G401 (cell line): ENCODE measurements at regions not wholly inside any gene's neighbourhood (a gene's known extent, or its start where the extent isn't known, plus 50 kb on each side); places are given as distances from the start of the nearest gene placed in this dataset.

ENCODE experiments used
- DNase-seq: peaks from one replicate; pipeline ENCODE4 v3.0.0-alpha.2; 2015; ENCODE audit warnings: low spot score
- in situ Hi-C: cut with HindIII; loops from 2 replicates; pipeline ENCODE4 v1.10.0; 2016; ENCODE audit warnings: low sequenced_read_pairs, mixed read lengths

DNA sequence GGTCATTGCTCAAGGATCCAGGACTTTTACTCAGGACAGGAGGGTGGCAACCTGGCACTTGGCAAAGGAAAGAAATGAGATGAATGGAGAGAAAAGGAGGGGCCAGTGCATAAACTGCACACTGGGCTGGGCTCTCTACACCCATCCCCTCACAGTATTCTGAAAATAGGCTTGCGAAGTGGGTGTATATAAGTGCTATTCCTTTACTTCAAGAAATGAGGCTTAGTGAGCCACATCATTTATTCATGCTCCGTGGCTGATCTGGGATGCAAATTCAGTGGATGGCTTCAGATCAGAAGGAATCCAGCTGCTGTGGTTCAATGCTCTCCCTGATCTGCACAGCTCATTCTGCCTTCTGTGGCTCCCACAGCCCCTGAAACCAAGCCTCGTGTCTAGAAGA, 297.7 kb downstream of the UQCRFS1 start:
- in situ Hi-C loops, result no loop called here
- DNase-seq, result no peak

DNA sequence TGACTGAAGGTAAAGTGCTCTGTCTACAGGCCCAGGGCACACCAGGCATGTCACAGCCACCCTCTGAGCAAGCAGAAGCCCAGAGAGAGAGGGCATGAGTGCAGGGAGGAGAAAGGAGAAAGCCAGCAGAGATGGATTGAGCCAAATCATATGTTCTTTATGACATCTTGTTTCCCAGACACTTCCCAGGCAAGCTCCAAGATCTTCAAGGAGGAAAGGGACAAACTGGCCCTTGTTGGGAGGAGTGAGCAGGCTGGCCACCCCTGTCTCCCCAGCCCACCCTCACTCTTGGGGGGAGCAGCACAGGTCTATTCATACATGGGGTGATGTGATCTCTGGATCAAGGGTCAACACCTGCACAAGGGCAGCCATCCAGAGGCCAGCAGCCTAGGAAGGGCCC, 298.8 kb downstream of the UQCRFS1 start:
- in situ Hi-C loops, result no loop called here
- DNase-seq, result no peak

DNA sequence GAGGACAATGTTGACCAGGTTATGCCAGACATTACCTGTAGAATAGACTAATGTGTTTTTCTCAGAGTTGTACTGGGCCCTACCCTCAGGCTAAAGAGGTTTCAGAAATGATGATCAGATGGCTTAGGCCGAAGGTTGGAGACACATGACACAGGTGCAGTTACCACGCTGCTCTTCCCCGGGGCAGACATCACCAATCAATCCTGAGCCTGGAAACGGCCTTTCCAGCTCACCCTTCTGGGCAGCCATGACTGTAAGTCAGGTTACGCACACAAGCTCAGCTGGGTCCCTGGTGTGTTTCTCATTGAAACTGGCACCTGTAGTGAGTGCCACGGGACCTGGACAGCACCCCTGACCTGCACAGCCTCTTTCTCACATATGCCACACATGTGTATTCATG, 299.3 kb downstream of the UQCRFS1 start:
- in situ Hi-C loops, result no loop called here
- DNase-seq, result no peak

- in situ Hi-C loops, result no loop called here
- DNase-seq, result no peak
Measured at GRCh38 chr19:28908941-28909340, 304.0 kb downstream of the UQCRFS1 start.

DNA sequence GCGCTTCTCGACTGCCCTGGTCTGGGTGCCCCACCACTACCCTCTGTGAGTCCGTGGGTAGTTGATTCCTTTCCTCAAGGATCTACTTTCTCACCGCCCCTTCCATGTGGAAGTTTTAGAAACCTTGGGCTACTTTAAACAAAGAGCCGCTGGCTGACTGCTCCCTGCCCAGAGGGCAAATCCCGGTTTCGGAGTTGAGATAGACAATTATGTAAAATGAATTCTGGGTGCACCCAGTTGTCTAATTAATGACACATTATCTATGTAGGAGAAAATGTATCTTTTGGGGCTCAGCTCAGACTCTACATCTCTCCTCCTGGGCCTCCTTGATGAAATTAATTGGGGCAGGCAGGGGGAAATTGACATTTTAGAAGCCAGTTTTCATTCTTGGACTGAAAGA, 305.4 kb downstream of the UQCRFS1 start:
- in situ Hi-C loops, result no loop called here
- no peak for DNase-seq

- no peak for DNase-seq
- in situ Hi-C loops, result no loop called here
Measured at GRCh38 chr19:28905996-28906395, 307.0 kb downstream of the UQCRFS1 start.

GRCh38 chr19:28899703-28900102, 313.2 kb downstream of the UQCRFS1 start:
- no peak for DNase-seq
- in situ Hi-C loops, result no loop called here

- DNase-seq, result no peak
- in situ Hi-C loops, result no loop called here
Measured at GRCh38 chr19:28898249-28898648, 314.7 kb downstream of the UQCRFS1 start.

GRCh38 chr19:28889941-28890670, 322.8 kb downstream of the UQCRFS1 start:
- peak; percentile 35 for DNase-seq
- in situ Hi-C loops, result no loop called here

DNA sequence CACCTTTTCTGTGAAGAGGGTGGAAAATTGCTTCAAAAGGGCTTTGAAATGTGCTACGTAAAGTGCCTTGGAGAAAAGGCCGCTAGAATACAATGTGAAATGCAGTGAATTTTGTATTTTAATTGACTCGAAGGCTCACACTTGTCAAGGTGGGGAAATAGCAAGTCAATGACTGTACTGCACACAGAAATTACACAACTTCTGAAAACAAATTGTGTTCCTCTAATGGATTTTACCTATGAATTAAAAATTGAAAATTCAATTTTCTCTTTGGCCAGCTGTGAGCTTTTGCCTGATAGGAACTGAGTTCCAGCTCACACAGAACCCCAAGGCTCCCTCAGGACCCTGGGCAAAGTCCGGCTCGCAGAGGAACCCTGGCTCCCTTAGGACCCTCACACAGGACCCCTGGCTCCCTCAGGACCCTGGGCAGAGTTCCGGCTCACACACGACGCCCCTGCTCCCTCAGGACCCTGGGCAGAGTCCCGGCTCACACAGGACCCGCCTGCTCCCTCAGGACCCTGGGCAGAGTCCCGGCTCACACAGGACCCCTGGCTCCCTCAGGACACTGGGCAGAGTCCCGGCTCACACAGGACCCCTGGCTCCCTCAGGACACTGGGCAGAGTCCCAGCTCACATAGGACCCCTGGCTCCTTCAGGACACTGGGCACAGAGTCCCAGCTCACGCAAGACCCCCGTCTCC, 324.9 kb downstream of the UQCRFS1 start:
- DNase-seq, result no peak
- in situ Hi-C loops, result no loop called here

GRCh38 chr19:28886708-28887107, 326.2 kb downstream of the UQCRFS1 start:
- in situ Hi-C loops, result no loop called here
- DNase-seq, result no peak

GRCh38 chr19:28885965-28886364, 327.0 kb downstream of the UQCRFS1 start:
- in situ Hi-C loops, result no loop called here
- DNase-seq, result no peak

DNA sequence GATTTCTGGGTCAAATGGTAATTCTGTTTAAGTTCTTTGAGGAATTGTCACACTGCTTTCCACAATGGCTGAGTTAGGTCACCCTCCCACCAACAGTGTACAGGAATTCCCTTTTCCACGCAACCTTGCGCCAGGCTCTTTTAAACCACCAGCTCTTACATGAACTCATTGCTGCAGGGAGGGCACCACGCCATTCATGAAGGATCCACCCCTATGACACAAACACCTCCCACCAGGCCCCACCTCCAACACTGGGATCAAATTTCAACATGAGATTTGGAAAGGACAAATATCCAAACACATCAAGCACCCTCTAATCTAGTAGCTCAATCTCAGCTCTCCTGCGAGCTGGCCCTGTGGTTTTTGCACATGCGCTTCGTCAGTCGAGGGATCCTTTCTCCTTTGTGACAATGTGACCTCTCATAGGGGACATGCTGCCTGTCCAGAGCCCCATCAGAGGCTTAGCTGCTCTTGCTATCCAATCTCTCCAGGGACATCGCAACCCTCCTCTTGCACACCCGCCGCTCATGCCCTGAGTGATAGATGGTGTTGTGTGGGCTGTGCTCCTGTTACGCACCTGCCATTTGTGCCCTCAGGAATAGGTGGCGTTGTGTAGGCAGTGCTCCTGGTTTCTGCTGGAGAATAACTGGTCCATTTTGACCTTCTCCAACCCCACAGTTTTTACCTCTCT, 328.0 kb downstream of the UQCRFS1 start:
- in situ Hi-C loops, result no loop called here
- no peak for DNase-seq

- in situ Hi-C loops, result no loop called here
- peak; percentile 6 for DNase-seq
Measured at GRCh38 chr19:28883241-28883693, 329.7 kb downstream of the UQCRFS1 start.

GRCh38 chr19:28882818-28883217, 330.1 kb downstream of the UQCRFS1 start:
- in situ Hi-C loops, result no loop called here
- no peak for DNase-seq

GRCh38 chr19:28881616-28882015, 331.3 kb downstream of the UQCRFS1 start:
- in situ Hi-C loops, result no loop called here
- DNase-seq, result no peak

DNA sequence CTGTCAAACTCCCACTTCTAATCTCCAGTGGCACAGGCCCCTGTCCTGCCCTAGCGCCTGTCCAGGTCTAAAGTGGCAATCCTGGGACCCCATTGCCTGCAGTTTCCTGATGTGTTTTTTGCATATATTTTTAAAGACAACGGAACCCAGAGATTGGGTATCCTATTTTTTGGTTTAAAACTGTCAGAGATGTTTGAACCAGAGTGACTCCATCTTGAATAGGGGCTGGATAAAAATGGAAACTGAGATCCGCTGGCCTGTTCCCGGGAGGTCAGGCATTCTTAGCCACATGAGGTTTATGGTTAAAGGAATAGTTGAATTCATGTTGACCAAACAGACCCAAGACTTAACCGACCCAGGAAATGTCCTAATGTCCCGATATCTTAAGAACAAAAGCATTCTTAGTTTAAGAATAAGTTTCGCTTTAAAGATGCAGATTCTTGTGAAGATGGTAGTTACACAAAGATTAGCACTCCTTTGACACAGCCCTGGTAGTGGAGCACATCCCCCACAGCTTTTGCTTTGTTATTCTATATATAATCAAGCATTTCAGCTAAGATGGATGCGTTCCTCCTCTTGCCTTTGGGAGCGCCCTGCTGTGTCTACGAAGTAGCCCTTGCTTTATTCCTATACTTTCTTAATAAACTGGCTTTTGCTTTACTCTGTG, 332.1 kb downstream of the UQCRFS1 start:
- in situ Hi-C loops, result no loop called here

DNA sequence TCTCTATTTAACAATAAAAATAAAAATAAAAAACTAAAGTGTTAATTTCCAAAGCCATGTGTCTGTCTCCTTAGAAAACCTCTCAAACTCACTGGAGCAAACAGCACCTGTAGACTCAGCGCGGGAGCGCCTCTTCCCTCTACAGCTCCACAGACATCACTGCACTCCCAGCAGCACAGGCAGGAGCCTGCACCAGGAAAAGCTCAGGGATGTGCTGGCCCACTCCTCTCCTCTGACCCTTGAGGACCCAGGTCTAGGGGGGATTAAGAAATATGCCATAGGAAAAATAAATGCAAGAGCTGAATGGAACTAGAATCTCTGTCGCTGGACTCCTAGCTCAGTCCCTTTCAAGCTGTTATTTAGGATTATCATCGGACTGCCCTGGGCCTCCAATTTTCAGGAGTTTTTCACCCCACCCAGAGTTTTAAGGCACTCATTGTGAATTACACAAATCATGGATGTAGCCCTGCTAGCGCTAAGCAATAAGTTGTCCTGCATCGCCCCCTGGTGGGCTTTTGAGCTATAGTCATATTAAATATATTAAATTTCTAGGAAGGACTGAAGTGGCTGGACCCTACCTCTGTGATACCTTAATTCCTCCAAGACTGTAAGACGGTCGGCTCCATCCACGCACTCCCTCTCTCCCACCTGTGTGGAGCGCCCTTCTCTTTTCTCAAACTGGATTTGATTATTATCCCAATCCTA, 333.9 kb downstream of the UQCRFS1 start:
- in situ Hi-C loops, result no loop called here
- DNase-seq, result peak; percentile 76

More for the DNA sequence above, 332.1 kb downstream of the UQCRFS1 start:
- DNase-seq, result no peak

DNA sequence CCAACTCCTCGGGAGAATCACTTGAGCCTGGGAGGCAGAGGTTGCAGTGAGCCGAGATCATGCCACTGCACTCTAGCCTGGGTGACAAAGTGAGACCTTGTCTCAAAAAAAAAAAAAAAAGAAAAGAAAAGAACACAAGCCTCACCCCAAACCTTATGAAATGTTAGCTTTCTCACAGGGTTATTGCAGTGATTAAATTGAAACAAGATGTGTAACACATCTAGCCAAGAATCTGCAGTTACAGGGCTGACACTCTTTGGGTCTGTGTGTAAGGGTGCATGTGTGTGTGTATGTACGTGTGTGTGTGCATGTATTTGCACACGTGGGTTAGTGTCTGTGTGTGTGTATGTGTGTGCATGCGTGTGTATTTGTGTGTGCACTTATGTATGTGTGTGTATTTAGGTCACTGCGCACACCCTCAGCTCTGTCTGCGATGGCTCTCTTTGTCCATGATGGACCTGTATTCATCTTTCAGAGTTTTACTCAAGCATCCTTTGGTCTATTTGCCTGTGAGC, 336.3 kb downstream of the UQCRFS1 start:
- in situ Hi-C loops, result no loop called here
- DNase-seq, result no peak
